Natural killer cell (primary cell): ENCODE measurements at regions not wholly inside any gene's neighbourhood (a gene's known extent, or its start where the extent isn't known, plus 50 kb on each side); places are given as distances from the start of the nearest gene placed in this dataset.
A peak's percentile ranks its signal among the peaks of the same experiment; 100 is the strongest.

Source experiments
- ATAC-seq, 3 donors: fragments of 150-1000 bp in 2 of 3; fragments of 200-7000 bp in 1 of 3; cut with Tn5 transposase; 1 replicate in 1 of 3; 2 replicates in 2 of 3; pipeline ENCODE4 v1.10.0; 2021; ENCODE audit warnings: mild to moderate bottlenecking in 2 of 3, moderate library complexity in 2 of 3
- DNase-seq, 2 donors: peaks; one replicate each; pipeline versions ENCODE4 v3.0.0 to v3.0.0-alpha.2; 2013 to 2021; ENCODE audit warnings: mixed read lengths in 1 of 2
- H3K27ac ChIP-seq: one replicate; pipeline ENCODE4 v1.5.1; 2013; ENCODE audit warnings: mild to moderate bottlenecking, low read length
- H3K27me3 ChIP-seq: one replicate; pipeline ENCODE4 v1.6.1; 2013; ENCODE audit warnings: low read length; ENCODE audit not compliant: control insufficient read depth, insufficient read depth
- H3K36me3 ChIP-seq: one replicate; pipeline ENCODE4 v1.6.1; 2013; ENCODE audit warnings: low read length; ENCODE audit not compliant: control insufficient read depth, insufficient read depth
- H3K4me1 ChIP-seq: one replicate; pipeline ENCODE4 v1.6.1; 2013; ENCODE audit warnings: low read length; ENCODE audit not compliant: control insufficient read depth, insufficient read depth
- H3K4me3 ChIP-seq: one replicate; pipeline ENCODE4 v1.5.1; 2013; ENCODE audit warnings: low read length
- H3K9me3 ChIP-seq: one replicate; pipeline ENCODE4 v1.6.1; 2013; ENCODE audit warnings: low read length; ENCODE audit not compliant: control insufficient read depth, insufficient read depth
- H3K27ac Mint-ChIP-seq, 2 donors: one replicate each; pipeline ENCODE4 v1.8.0; 2022; ENCODE audit warnings: mild to moderate bottlenecking in 2 of 2, mixed read lengths in 2 of 2, moderate library complexity in 1 of 2
- H3K27me3 Mint-ChIP-seq, 2 donors: one replicate each; pipeline ENCODE4 v1.8.0; 2022; ENCODE audit warnings: low read depth in 2 of 2, mixed read lengths in 2 of 2
- H3K36me3 Mint-ChIP-seq: one replicate; pipeline ENCODE4 v1.8.0; 2022; ENCODE audit warnings: mixed read lengths
- H3K4me1 Mint-ChIP-seq, 2 donors: one replicate each; pipeline ENCODE4 v1.8.0; 2022; ENCODE audit warnings: mixed read lengths in 2 of 2
- H3K4me3 Mint-ChIP-seq: one replicate; pipeline ENCODE4 v1.8.0; 2022; ENCODE audit warnings: mild to moderate bottlenecking, moderate library complexity, mixed read lengths
- H3K9me3 Mint-ChIP-seq, 2 donors: one replicate each; pipeline ENCODE4 v1.8.0; 2022; ENCODE audit warnings: mixed read lengths in 2 of 2
- WGBS: methylation state at CpG from one replicate; pipeline ENCODE4 v1.1.7; 2013; ENCODE audit warnings: missing lambda C conversion rate; ENCODE audit not compliant: insufficient coverage; 5-methylcytosine and 5-hydroxymethylcytosine counted together
- intact Hi-C: fragments of 100-400 bp; cut with micrococcal nuclease; formaldehyde crosslinking; loops from one replicate; pipeline ENCODE4 v1.14.2; 2022
- TF ChIP-seq, protein P1 (sequence below): fragments of 200-600 bp; IDR thresholded peaks from one replicate; pipeline ENCODE4 v1.8.0; 2022; ENCODE audit warnings: antibody characterized with exemption

DNA sequence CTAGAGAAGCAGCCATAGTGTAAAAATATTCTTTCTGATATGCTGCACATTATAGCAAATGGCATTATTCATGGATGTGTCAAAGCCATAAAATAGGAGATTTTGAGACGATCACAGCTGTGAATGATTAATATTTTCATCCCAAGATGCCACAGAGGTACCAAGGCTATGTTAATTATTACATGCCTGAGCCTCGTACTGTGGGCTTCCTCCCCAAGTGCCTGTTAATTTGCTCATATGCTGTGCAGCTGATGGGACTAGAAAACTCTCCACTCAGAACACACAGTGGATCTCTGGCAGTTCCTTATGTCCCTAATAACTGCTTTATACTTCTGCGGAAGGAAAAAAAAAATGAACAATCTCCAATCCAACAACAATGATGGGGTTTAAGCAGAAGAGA is 184.9 kb upstream of the TSHZ2 start:
- Mint-ChIP-seq H3K36me3 (no peaks in the 10 kb centered on the region), H3K9me3 (no peaks in the 10 kb centered on the region), H3K4me3 (no peak overlapping the region), H3K4me1 (no peaks in the 10 kb centered on the region), H3K27me3 (peaks cover 5 to 8% of the 10 kb centered on the region in 2 donors), H3K27ac (no peak overlapping the region)
- DNase-seq, result no peak
- Histone ChIP-seq H3K9me3 (no peaks in the 10 kb centered on the region), H3K27ac (no peak overlapping the region), H3K27me3 (no peaks in the 10 kb centered on the region), H3K36me3 (no peaks in the 10 kb centered on the region), H3K4me3 (no peak overlapping the region), H3K4me1 (no peaks in the 10 kb centered on the region)
- whole genome bisulfite sequencing, result 63% methylated on average over 2 of the region's 3 CpGs
- ATAC-seq, result no peak
- intact Hi-C loops, result no loop called here
- TF ChIP-seq, protein P1, sequence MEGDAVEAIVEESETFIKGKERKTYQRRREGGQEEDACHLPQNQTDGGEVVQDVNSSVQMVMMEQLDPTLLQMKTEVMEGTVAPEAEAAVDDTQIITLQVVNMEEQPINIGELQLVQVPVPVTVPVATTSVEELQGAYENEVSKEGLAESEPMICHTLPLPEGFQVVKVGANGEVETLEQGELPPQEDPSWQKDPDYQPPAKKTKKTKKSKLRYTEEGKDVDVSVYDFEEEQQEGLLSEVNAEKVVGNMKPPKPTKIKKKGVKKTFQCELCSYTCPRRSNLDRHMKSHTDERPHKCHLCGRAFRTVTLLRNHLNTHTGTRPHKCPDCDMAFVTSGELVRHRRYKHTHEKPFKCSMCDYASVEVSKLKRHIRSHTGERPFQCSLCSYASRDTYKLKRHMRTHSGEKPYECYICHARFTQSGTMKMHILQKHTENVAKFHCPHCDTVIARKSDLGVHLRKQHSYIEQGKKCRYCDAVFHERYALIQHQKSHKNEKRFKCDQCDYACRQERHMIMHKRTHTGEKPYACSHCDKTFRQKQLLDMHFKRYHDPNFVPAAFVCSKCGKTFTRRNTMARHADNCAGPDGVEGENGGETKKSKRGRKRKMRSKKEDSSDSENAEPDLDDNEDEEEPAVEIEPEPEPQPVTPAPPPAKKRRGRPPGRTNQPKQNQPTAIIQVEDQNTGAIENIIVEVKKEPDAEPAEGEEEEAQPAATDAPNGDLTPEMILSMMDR, result no peak

DNA sequence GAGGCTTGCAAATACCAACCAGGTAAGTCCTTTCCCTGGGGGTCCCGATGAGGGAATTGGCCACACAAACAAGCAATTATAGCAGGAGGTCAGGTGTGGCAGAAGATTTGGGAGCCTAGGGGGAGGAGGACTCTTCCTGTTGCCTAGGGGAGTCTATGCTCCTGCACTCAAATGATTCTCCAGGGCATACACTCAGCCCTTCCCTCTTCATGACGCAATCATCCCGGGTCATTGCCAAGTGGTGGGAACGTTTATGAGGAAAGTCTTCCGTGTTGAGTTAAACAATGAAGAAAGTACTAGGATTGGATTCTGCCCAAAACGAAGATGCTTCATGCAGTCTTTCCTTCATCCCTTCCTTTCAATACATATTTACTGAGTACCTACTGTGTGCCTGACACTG is 186.5 kb upstream of the TSHZ2 start:
- TF ChIP-seq, protein P1, result no peak
- Mint-ChIP-seq H3K9me3 (no peaks in the 10 kb centered on the region), H3K4me1 (no peaks in the 10 kb centered on the region), H3K36me3 (no peaks in the 10 kb centered on the region), H3K27me3 (peaks cover 5 to 10% of the 10 kb centered on the region in 2 donors), H3K4me3 (no peak overlapping the region), H3K27ac (no peak overlapping the region)
- WGBS, result 90% methylated on average over 2 of the region's 6 CpGs
- ATAC-seq, result no peak
- no peak overlapping the region for H3K27ac ChIP-seq
- intact Hi-C loops, result no loop called here
- H3K4me3 ChIP-seq, result no peak overlapping the region
- no peak for DNase-seq
- no peaks in the 10 kb centered on the region for H3K36me3 ChIP-seq
- no peaks in the 10 kb centered on the region for H3K4me1 ChIP-seq
- H3K9me3 ChIP-seq, result no peaks in the 10 kb centered on the region
- no peaks in the 10 kb centered on the region for H3K27me3 ChIP-seq

GRCh38 chr20:52783769-52784168 is 188.4 kb upstream of the TSHZ2 start:
- intact Hi-C loops, result no loop called here
- H3K36me3 Mint-ChIP-seq, result no peaks in the 10 kb centered on the region
- Histone ChIP-seq H3K9me3 (no peaks in the 10 kb centered on the region), H3K27me3 (no peaks in the 10 kb centered on the region), H3K4me3 (no peak overlapping the region), H3K27ac (no peak overlapping the region), H3K4me1 (no peaks in the 10 kb centered on the region), H3K36me3 (no peaks in the 10 kb centered on the region)
- WGBS, result 58% methylated on average over 2 of the region's 2 CpGs
- H3K4me1 Mint-ChIP-seq, result no peaks in the 10 kb centered on the region
- ATAC-seq, result no peak
- TF ChIP-seq, protein P1, result no peak
- peak in 1 of 2 donors; percentile 33 for DNase-seq
- no peak overlapping the region for H3K27ac Mint-ChIP-seq
- H3K9me3 Mint-ChIP-seq, result peaks cover 0 to 2% of the 10 kb centered on the region in 2 donors
- peaks cover 7 to 21% of the 10 kb centered on the region in 2 donors for H3K27me3 Mint-ChIP-seq
- H3K4me3 Mint-ChIP-seq, result no peak overlapping the region

GRCh38 chr20:52780462-52780861 is 191.7 kb upstream of the TSHZ2 start:
- DNase-seq (no peak), ATAC-seq (no peak)
- TF ChIP-seq, protein P1, result no peak
- Histone ChIP-seq H3K4me3 (no peak overlapping the region), H3K27ac (no peak overlapping the region), H3K9me3 (no peaks in the 10 kb centered on the region), H3K27me3 (no peaks in the 10 kb centered on the region), H3K4me1 (no peaks in the 10 kb centered on the region), H3K36me3 (no peaks in the 10 kb centered on the region)
- H3K27ac Mint-ChIP-seq, result no peak overlapping the region
- peaks cover 6 to 21% of the 10 kb centered on the region in 2 donors for H3K27me3 Mint-ChIP-seq
- no peaks in the 10 kb centered on the region for H3K36me3 Mint-ChIP-seq
- 64% methylated on average over 2 of the region's 2 CpGs for WGBS
- intact Hi-C loops, result no loop called here
- no peaks in the 10 kb centered on the region for H3K4me1 Mint-ChIP-seq
- H3K9me3 Mint-ChIP-seq, result peaks cover 0 to 2% of the 10 kb centered on the region in 2 donors
- H3K4me3 Mint-ChIP-seq, result no peak overlapping the region
